H1 (cell line): ENCODE measurements at regions not wholly inside any gene's neighbourhood (a gene's known extent, or its start where the extent isn't known, plus 50 kb on each side); places are given as distances from the start of the nearest gene placed in this dataset.

Experiments used
- HDAC2 ChIP-seq, 2 experiments: fragments of 300-600 bp in 1 of 2; sonication (generic) in 1 of 2; IDR thresholded peaks; 2 replicates each; pipeline ENCODE4 v1.6.1; 2011 to 2012; ENCODE audit warnings: low read depth in 2 of 2, low read length in 2 of 2, mild to moderate bottlenecking in 2 of 2, moderate library complexity in 2 of 2, borderline replicate concordance in 1 of 2, inconsistent platforms in 1 of 2
- SP4 ChIP-seq: IDR thresholded peaks from 2 replicates; pipeline ENCODE4 v1.6.1; 2012; ENCODE audit warnings: low read length, inconsistent platforms

GRCh38 chr12:89935850-89936249 lies 227.2 kb upstream of the ATP2B1 start (continued):
- TF ChIP-seq SP4 (no peak), HDAC2 (IDR thresholded peaks at IDR 0.05; ENCODE audit: borderline replicate concordance in 1 of 2, low read depth in 2 of 2, low read length in 2 of 2) (no peak)
